Cerebellar cortex (tissue), 1 donor: ENCODE measurements at regions not wholly inside any gene's neighbourhood (a gene's known extent, or its start where the extent isn't known, plus 50 kb on each side); places are given as distances from the start of the nearest gene placed in this dataset.
A peak's percentile ranks its signal among the peaks of the same experiment; 100 is the strongest.
"Not testable (repeated sequence)": the region's sequence is repeated elsewhere in the genome, so short reads cannot be mapped to it uniquely, and the experiment has no call there.

Experiments used
- DNase-seq: peaks from one replicate; pipeline ENCODE4 v3.0.0-alpha.2; 2015; ENCODE audit warnings: low spot score

DNA sequence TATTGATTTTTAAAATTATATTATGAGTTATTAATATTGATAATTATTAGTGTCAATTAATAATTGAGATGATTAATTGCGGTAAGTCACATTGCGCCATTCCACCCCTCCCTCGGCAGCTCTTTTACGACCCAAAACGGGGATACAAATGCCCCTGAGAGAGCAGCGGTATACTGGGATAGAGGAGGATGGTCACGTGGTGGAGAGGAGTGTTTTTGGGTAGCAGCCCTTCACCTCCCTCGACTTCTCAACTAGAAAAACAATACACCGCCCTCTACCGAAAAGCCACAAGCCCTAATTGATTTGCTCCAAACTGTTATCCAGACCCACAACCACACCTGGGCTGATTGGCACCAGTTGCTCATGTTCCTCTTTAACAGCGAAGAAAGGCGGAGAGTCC lies 71.0 kb downstream of the DAPL1 start:
- not testable (repeated sequence) for DNase-seq

DNA sequence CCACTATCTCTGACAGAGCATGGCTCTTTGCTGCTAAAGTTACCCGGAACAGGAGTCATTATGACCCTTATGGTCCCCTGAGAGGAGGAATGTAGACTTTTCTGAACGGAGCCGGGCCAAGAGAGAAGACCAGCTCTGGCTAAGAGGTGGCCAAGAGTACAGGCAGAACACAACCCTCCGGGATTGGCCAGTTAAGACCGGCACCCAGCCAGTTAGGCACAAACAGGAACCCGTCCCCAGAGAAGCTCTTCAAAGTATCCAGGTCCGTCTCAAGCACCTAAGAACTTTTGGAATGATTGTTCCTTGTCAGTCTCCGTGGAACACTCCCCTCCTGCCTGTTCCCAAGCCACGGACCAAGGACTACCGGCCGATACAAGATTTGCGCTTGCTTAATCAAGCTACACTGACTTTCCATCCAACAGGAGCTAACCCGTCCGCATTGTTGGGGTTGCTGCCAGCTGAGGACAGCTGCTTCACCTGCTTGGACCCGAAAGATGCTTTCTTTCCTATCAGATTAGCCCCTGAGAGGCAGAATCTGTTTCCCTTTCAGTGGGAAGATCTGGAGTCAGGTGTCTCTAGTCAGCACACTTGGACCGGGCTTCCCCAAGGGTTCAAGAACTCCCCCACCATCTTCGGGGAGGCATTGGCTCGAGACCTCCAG lies 72.5 kb downstream of the DAPL1 start:
- DNase-seq = not testable (repeated sequence)

DNA sequence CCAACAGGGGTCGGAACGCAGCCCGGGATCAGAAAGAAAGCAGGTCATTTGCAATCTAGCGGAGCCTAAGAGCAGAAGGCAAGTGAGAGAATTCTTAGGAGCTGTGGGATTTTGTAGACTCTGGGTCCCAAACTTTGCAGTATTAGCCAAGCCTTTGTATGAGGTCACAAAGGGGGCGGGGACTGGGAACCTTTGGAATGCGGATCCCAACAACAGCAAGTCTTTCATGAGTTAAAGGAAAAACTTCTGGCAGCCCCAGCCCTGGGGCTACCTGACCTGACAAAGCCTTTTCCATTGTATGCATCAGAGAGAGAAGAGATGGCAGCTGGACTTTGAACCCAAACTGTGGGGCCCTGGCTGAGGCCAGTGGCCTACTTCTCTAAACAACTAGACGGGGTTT lies 73.3 kb downstream of the DAPL1 start:
- DNase-seq = not testable (repeated sequence)

DNA sequence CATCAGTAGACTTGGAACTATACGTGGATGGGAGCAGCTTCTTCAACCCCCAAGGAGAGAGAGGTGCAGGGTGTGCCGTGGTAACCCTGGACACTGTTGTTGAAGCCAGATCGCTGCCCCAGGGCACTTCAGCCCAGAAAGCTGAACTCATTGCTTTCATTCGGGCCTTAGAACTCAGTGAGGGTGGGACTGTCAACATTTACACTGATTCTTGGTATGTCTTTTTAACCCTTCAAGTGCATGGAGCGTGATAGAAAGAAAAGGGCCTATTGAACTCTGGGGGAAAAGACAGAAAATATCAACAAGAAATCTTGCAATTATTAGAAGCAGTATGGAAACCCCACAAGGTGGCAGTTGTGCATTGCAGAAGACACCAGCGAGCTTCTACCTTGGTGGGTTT lies 74.0 kb downstream of the DAPL1 start:
- DNase-seq = not testable (repeated sequence)

DNA sequence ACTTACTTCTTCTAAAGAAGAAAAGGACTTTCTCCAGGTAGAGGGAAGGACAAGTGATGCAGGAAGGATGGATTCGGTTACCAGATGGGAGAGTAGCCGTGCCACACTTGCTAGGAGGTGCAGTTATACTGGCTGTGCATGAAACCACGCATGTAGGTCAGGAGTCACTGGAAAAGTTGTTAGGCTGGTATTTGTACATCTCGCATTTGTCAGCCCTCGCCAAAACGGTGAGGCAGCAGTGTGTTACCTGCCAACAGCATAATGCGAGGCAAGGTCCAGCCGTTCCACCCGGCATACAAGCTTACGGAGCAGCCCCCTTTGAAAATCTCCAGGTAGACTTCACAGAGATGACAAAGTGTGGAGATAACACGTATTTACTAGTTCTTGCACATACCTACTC lies 74.5 kb downstream of the DAPL1 start:
- not testable (repeated sequence) for DNase-seq

DNA sequence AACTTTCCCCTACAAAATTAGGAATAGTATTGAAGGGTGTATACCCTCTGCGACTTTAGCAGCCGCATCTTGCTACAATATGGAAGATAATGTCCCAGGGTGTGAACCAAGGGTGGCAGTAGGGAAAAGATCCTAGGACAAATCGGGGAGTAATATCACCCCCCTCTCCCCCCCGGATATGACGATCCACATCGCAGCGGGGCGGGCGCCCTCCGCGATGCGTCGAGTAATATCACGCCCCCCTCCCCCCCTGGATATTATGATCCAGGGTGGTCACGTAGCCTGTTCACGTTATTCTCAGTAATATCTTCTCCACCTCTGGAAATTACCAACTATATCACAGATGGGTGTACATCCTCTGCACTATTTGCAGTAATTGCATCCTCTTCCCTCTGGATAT lies 82.9 kb downstream of the DAPL1 start:
- no peak for DNase-seq

DNA sequence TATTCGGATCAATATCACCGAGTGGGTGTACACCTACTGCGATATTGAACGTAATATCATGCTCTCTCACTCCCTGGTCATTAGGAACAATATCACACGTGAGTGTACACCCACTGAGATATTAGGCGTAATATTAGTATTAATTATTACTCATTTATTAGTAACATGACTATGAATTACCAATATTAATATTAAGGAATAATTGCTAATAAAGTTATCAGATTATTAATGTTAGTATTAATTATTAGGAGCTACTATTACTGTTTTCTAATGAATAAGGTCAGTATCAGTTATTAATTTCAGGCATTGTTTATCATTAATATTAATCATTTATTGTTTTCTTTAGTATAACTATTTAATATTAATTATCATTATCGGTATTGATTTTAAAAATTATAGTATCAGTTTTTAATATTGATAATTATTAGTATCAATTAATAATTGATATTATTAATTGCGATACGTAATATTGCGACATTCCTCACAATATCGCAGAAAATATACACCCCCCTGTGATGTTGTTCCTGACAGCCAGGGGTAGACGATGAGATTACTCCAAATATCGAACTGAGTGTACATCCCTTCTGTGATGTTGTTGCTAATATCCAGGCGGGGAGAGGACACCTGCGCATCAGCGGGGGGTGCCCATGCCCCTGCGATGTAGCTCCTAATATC lies 84.2 kb downstream of the DAPL1 start:
- DNase-seq = no peak

DNA sequence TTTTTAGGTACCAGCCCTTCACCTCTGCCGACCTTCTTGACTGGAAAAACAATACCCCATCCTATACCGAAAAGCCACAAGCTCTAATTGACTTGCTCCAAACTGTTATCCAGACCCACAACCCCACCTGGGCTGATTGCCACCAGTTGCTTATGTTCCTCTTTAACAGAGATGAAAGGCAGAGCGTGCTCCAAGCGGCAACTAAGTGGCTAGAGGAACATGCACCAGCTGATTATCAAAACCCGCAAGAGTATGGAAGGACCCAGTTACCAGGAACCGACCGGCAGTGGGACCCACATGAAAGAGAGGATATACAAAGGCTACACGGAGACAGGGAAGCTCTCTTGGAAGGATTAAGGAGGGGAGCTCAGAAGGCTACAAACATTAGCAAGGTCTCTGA lies 86.1 kb upstream of the TANC1 start:
- no peak for DNase-seq

DNA sequence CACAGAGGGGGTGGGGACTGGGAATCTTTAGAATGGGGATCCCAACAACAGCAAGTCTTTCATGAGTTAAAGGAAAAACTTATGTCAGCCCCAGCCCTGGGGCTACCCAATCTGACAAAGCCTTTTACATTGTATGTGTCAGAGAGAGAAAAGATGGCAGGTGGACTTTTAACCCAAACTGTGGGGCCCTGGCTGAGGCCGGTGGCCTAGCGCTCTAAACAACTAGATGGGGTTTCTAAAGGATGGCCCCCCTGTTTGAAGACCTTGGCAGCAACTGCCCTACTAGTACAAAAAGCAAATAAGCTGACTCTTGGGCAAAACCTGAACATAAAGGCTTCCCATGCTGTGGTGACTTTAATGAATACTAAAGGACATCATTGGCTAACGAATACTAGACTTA lies 83.9 kb upstream of the TANC1 start:
- not testable (repeated sequence) for DNase-seq

DNA sequence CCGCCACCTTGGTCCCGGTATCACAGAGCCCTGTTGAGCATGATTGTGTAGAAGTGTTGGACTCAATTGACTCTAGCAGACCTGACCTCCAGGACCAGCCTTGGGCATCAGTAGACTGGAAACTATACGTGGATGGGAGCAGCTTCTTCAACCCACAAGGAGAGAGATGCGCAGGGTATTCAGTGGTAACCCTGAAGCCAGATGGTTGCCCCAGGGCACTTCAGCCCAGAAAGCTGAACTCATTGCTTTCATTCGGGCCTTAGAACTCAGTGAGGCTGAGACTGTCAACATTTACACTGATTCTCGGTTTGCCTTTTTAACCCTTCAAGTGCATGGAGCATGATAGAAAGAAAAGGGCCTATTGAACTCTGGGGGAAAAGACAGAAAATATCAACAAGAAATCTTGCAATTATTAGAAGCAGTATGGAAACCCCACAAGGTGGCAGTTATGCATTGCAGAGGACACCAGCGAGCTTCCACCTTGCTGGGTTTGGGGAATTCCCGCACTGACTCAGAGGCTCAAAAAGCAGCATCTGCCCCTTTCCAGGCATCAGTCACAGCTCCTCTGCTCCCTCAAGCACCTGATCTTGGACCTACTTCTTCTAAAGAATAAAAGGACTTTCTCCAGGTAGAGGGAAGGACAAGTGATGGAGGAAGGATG lies 83.3 kb upstream of the TANC1 start:
- not testable (repeated sequence) for DNase-seq

DNA sequence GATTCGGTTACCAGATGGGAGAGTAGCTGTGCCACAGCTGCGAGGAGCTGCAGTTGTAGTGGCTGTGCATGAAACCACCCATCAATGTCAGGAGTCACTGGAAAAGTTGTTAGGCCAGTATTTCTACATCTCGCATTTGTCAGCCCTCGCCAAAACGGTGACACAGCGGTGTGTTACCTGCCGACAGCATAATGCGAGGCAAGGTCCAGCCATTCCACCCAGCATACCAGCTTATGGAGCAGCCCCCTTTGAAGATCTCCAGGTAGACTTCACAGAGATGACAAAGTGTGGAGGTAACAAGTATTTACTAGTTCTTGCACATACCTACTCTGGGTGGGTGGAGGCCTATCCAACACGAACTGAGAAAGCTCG lies 82.8 kb upstream of the TANC1 start:
- DNase-seq = not testable (repeated sequence)

DNA sequence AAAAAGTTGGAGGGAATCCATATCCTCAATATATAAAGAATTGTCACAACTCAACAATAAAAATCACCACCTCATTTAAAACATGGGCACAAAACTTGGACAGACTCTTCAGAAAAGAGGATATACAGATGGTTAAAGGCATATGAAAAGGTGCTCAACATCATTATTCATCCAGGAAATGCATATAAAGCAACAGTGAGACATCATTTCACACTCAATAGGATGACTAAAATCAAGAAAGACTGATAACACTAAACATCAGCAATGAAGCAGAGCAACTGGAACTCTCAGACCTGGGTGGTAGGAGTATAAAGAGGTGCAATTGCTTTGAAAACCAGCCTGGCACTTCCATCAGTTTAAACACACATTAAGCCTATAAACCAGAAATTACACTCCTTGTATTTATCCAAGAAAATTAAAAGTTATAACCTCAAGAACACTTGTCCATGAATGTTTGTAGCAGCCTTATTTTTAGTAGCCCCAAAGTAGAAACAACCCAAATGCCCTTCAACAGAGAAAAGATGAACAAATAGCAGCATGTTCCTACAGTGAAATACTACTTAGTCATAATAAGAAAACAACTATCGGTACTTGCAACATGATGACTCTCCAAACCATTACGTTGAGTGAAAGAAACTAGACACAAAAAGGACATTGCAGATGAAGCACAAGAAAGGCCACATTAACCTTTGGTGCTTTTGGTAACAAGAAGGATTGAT lies 79.1 kb upstream of the TANC1 start:
- no peak for DNase-seq

DNA sequence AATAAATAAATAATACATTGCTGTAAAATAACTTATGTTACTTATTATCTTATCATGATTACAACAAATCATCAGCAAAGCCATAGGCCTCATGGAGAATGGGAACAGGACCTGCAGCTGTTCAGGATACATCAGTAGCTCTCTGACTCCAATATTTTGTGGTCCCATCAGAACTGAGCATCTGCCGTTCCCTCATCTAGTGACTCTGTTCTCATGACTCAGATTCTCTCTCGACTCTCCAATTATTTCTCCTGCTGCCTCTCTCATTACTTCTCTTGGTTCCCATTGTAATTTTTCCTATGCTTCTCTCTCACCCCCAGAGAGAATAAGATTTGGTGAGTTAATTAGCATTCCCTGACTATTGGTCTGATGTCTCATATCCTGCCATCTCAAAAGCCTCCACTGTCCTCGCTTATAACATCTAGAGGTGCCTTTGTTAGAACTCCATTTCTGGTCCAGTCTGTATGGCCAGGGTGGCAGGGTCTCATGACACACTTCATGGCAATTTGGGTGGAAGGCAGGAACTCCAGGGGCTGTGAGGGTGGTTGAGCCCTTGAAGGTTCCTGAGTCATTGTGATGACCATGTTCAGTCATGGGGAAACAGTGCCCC lies 78.0 kb upstream of the TANC1 start:
- DNase-seq = no peak

DNA sequence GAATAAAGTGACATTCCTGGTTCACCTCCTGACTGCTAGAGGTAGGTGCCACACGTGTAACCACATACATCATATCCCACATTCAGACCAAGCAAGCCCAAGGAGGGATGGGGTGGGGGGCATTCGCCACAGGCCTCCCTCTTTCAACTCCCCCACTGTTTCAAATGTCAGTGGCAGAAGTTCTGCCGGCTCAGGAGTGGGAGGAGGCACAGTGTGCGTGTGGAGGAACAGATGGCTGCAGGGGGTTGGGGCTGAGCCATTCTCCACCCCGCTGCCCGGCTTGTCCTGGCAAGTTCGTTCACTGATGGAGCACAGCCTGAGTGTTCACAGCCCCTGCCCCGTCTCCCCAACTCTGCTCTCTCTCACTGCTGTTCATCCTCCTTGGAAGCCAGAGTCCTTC lies 75.4 kb upstream of the TANC1 start:
- peak; percentile 68 for DNase-seq

DNA sequence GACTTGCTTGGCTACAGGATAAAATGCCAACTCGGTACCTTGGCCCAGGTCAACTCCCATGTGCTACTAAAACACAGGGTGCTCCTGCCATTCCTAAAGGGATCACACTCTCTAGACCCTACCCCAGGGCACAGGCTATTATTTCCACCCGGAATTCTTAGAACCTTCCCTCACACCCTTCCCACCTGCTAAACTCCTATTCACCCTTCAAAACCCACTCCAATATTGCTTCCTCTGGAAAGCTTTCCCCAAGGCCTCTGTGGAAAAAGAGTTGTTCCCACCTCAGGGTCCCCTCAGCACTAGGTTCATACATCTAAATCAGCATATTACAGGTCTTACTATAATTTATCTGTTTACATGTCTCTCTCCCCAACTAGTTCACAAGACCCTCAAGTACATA lies 75.0 kb upstream of the TANC1 start:
- no peak for DNase-seq

DNA sequence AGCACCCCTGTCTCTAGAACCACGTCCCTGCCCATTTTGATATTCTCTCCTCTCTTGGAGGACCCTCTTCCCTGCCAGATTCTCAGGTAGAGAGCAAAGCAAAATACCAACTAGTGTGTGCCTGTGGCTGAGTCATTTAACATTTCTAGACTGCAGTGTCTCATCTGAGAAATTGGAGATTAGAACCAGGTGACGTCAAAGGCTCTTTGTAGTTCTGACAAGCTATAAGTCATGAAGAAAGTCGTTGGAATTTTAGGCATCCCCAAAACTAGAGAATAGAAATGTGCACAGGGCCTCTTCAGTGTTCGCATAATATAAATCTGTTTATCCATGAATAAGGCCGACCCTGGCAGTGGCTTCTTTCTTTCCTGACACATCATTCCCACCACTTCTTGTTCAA lies 74.4 kb upstream of the TANC1 start:
- no peak for DNase-seq

DNA sequence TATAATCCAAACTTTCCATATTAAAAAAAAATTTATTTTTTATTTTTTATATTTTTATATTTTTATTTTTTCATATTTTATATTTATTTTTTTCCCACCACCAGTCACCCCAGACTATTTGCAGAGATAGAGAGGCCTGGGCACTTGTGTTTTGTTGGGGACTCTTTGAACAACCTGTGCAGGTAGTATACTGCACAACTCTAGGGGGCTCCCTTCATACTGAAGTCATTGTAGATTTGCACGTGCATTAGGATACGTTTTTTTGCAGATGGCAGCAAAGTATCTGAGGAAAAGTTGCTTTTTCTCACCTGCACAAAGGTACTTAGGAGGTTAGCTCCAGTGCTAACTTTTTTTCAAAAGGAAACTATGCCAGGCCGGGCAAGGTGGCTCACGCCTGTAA lies 73.9 kb upstream of the TANC1 start:
- DNase-seq = no peak

DNA sequence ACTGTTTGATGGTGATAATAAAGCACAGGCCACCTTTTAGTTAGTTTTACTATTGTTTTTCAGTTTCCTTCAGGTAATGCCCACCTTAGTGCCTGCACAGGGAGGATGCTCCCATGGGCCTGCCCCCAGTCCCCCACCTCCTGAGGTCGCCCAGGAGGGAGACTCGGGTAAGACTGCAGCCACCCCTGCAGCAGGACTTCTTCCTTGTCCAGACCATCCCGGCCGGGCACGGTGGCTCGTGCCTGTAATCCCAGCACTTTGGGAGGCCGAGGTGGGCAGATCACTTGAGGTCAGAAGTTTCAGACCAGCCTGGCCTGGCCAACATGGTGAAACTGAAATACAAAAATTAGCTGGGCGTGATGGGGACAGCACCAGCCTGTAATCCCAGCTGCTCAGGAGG lies 68.1 kb upstream of the TANC1 start:
- no peak for DNase-seq

DNA sequence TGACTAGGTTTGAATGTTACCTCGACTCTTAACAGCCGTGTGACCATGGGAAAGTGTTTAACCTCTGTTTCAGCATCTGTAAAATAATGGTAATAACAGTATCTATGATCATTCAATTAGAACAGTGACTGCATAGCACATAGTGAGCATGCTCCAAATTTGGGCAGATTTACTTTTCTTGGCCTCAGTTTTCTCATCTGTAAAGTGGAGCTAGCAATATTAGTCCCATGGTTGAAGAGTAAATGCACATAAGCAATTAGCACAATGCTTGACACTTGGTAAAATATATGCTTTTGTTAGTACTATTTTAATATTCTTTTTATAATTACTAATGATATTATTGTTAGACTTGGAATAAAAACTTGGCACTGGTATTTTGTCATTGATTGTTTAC lies 66.4 kb upstream of the TANC1 start:
- no peak for DNase-seq

DNA sequence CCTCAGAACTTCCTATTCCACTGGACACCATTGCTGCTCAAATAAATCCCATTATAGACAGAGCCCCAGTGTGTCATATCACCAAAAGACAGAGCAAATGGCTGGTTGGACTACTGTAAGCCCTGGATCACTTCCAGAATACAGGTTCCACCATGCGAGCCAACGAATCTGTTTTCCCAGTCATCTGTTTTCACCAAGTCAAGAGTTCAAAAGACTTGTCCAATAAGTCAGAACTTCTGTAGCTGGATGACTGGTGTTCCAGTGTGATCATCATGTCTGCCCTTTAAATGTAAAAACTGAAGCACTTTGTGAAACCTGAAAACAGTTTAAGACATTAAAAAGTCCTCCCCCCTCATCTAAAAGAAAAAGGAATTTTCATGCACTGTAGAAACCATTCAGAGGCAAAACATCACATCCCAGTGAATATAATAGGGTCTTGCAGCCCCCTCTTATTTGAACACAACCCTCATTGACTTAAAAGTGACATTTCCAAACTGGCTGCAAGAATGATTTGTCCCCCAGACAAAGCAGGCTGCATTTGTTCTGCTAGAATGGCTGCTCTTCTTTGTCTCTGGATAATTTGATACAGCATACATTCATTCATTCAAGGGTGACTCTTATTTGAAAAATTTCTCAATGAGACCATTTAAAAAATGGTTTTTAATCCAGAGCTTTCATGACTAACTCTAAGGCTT lies 64.6 kb upstream of the TANC1 start:
- peak; percentile 5 for DNase-seq

DNA sequence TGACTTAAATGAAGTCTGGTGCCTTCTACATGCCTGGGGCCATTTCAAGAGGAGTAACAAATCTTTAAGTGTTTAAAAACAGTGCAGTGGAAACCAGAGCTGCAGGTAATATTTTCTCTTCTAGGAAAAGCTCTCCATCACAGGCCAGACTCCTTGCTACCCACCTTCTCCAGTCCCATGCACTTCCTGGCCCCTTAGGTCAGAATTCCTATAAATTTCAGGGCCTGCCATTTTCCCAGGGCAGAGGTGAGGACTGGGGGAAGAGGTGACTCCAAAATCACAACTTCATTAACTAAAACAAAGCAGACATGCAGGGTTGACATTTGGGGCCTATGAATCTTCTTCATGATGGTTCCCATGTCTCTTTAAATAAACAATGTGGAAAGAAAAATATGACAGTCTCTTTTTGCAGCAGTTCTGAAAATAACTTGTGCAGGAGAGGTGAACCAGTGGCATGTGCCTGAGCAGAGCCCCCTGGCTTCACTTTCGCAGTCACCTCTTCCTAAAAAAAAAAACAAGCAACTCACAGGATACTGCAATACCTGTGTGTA lies 63.7 kb upstream of the TANC1 start:
- no peak for DNase-seq

DNA sequence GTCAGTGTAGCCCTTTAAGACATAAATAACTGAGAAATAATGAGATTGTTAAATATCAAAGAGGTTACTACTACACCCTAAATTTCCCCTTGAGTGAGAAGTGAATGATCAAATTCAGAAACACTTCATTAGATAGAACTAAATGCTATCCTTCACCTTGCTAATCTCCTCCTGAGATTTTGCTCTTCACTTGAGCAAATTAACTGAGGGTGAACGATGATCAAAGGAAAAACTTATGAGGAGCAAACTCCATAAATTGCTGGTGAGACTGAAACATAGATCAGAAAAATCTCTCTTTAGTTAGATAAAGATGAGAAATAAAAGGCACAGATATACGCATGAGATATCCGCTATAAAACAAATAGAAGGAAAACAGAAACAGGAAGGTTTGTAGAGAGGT lies 63.1 kb upstream of the TANC1 start:
- DNase-seq = no peak
